Right lobe of liver (tissue), 4 donors: ENCODE measurements at regions not wholly inside any gene's neighbourhood (a gene's known extent, or its start where the extent isn't known, plus 50 kb on each side); places are given as distances from the start of the nearest gene placed in this dataset.

Source experiments
- CTCF ChIP-seq, 4 donors: fragments of 200-600 bp in 3 of 4; fragments of 450-650 bp in 1 of 4; IDR thresholded peaks; one replicate each; pipeline versions ENCODE4 v1.5.1 to v1.8.0; 2016 to 2022; ENCODE audit warnings: antibody characterized with exemption in 4 of 4, mild to moderate bottlenecking in 2 of 4
- POLR2A ChIP-seq: fragments of 450-650 bp; IDR thresholded peaks from one replicate; pipeline ENCODE4 v1.6.1; 2017; ENCODE audit warnings: antibody characterized with exemption, mild to moderate bottlenecking
- donor health status: DM: no; HTN: no; CAD: no.
- donor health status: DM: no; HTN: no; CAD: no.
- donor health status: DM: no; HTN: yes; CAD: no.

- TF ChIP-seq CTCF (IDR thresholded peaks at IDR 0.05) (no peak), POLR2A (no peak)
Measured at GRCh38 chr4:154120690-154121345, 331.9 kb upstream of the SFRP2 start.
